ENCODE measurements at regions not wholly inside any gene's neighbourhood (a gene's known extent, or its start where the extent isn't known, plus 50 kb on each side); places are given as distances from the start of the nearest gene placed in this dataset.

GRCh38 chr6:41475164-41475563, 71.0 kb upstream of the FOXP4 start:
- Histone ChIP-seq H3K4me3 (ENCODE audit: insufficient read depth, low read depth, low read length) (no peak overlapping the region), H4K8ac (ENCODE audit: low read depth in 2 of 2, low read length in 2 of 2) (no peak overlapping the region), H3K9ac (ENCODE audit: low read depth, low read length) (no peak overlapping the region), H3K4me2 (ENCODE audit: low read depth, low read length) (no peak overlapping the region), H3K4me1 (ENCODE audit: control insufficient read depth, insufficient read depth, low read length) (no peaks in the 10 kb centered on the region), H4K91ac (ENCODE audit: insufficient read depth, low read depth, low read length) (no peak overlapping the region), H3K27ac (ENCODE audit: insufficient read depth, low read length) (no peak overlapping the region), H2BK5ac (ENCODE audit: low read depth, low read length, poor library complexity, severe bottlenecking) (no peak overlapping the region), H3K9me1 (ENCODE audit: insufficient read depth, low read length) (no peaks in the 10 kb centered on the region), H2BK120ac (ENCODE audit: low read depth, low read length) (no peak overlapping the region), H3K56ac (ENCODE audit: extremely low read depth, insufficient read depth, low read length) (no peak overlapping the region), H4K5ac (ENCODE audit: low read depth, low read length) (no peak overlapping the region), H3K23ac (ENCODE audit: low read depth, low read length) (no peak overlapping the region), H3K79me1 (ENCODE audit: low read depth in 1 of 2, low read length in 2 of 2) (no peaks in the 10 kb centered on the region), H3K9me3 (ENCODE audit: control insufficient read depth, insufficient read depth, low read length) (no peaks in the 10 kb centered on the region; the same call in 1 of the 2 replicates), H2BK15ac (ENCODE audit: low read depth, low read length) (no peak overlapping the region), H2AFZ (replicated peaks; ENCODE audit: low read length, poor library complexity) (no peak overlapping the region), H3K18ac (ENCODE audit: low read depth, low read length) (no peak overlapping the region), H2AK5ac (ENCODE audit: low read depth, low read length) (no peak overlapping the region), H3K14ac (replicated peaks; ENCODE audit: low read depth, low read length) (no peak overlapping the region), H3K4ac (ENCODE audit: low read depth, low read length) (no peak overlapping the region), H4K20me1 (ENCODE audit: insufficient read depth, low read length) (no peaks in the 10 kb centered on the region), H2BK20ac (ENCODE audit: low read depth, low read length) (no peak overlapping the region), H2AK9ac (replicated peaks; ENCODE audit: low read depth, low read length, poor library complexity) (no peak overlapping the region), H3K36me3 (ENCODE audit: control insufficient read depth, insufficient read depth, low read length) (no peaks in the 10 kb centered on the region), H3K27me3 (ENCODE audit: control insufficient read depth, insufficient read depth, low read length) (peaks cover 42% of the 10 kb centered on the region)
- dilution Hi-C loops (cut with HindIII; ENCODE audit: low sequenced_read_pairs, unreplicated experiment) (no loop called here), in situ Hi-C loops (cut with MboI; ENCODE audit: low sequenced_read_pairs) (no loop called here), intact Hi-C loops (cut with micrococcal nuclease) (no loop called here)
- WGBS, 2 experiments (ENCODE audit: extremely low coverage in 2 of 2, insufficient read length in 1 of 2): 38% methylated on average over 4 of the region's 6 CpGs; no CpG with 5 or more reads in 1 of the 2 experiments
- ChIA-PET CTCF (no interaction called here), POLR2A (ENCODE audit: unreplicated experiment) (no interaction called here)
- no peak for DNase-seq
- no TSS peak for BruUV-seq (replicated peaks)
- TF ChIP-seq RFX5 (IDR thresholded peaks at IDR 0.05; ENCODE audit: low read depth, low read length) (no peak), BHLHE40 (IDR thresholded peaks at IDR 0.05; ENCODE audit: low read depth, low read length) (no peak), SMC3 (IDR thresholded peaks at IDR 0.05; ENCODE audit: low read depth, low read length) (no peak), POLR2A (IDR thresholded peaks at IDR 0.05; ENCODE audit: low read depth, low read length) (no peak), NFE2L2 (IDR thresholded peaks at IDR 0.05; ENCODE audit: low read depth, low read length) (no peak), USF2 (IDR thresholded peaks at IDR 0.05; ENCODE audit: low read depth, low read length) (no peak), CHD1 (IDR thresholded peaks at IDR 0.05; ENCODE audit: low read depth, low read length) (no peak), FOS (IDR thresholded peaks at IDR 0.05; ENCODE audit: low read depth, low read length) (no peak), RCOR1 (IDR thresholded peaks at IDR 0.05; ENCODE audit: insufficient replicate concordance, low read length) (no peak)
- no peak for ATAC-seq (ENCODE audit: low read depth)

Data from IMR-90 (cell line).